Panc1 (cell line): ENCODE measurements at regions not wholly inside any gene's neighbourhood (a gene's known extent, or its start where the extent isn't known, plus 50 kb on each side); places are given as distances from the start of the nearest gene placed in this dataset.

Source experiments
- POLR2AphosphoS5 ChIP-seq: IDR thresholded peaks from 2 replicates; pipeline ENCODE4 v1.6.1; 2012; ENCODE audit warnings: mild to moderate bottlenecking, low read depth, low read length, moderate library complexity
- TF ChIP-seq, protein P1 (sequence below): fragments of 450-650 bp; IDR thresholded peaks from 2 replicates; pipeline ENCODE4 v1.5.1; 2017; ENCODE audit warnings: mild to moderate bottlenecking

DNA sequence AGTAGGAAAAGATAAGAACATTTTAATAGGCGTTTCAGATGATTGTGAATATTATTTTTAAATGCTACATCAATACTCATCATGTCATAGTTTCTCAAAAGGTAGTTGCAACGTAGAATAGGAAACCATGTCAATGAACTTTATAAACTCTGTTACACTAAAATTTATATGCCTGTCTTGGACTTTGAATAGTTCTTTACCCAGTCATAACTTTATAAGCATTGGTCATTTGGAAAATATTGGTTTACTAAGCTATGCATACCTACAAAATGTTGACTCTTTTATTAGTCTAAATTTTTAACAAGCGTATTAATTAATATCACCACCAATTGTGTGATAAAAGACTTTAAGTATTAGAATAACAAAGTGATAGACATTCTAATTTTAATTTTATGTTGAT, 293.5 kb downstream of the CGGBP1 start:
- TF ChIP-seq, protein P1, sequence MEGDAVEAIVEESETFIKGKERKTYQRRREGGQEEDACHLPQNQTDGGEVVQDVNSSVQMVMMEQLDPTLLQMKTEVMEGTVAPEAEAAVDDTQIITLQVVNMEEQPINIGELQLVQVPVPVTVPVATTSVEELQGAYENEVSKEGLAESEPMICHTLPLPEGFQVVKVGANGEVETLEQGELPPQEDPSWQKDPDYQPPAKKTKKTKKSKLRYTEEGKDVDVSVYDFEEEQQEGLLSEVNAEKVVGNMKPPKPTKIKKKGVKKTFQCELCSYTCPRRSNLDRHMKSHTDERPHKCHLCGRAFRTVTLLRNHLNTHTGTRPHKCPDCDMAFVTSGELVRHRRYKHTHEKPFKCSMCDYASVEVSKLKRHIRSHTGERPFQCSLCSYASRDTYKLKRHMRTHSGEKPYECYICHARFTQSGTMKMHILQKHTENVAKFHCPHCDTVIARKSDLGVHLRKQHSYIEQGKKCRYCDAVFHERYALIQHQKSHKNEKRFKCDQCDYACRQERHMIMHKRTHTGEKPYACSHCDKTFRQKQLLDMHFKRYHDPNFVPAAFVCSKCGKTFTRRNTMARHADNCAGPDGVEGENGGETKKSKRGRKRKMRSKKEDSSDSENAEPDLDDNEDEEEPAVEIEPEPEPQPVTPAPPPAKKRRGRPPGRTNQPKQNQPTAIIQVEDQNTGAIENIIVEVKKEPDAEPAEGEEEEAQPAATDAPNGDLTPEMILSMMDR: no peak
- no peak for TF ChIP-seq POLR2AphosphoS5
